Mucosa of descending colon (tissue), 3 donors: ENCODE measurements at regions not wholly inside any gene's neighbourhood (a gene's known extent, or its start where the extent isn't known, plus 50 kb on each side); places are given as distances from the start of the nearest gene placed in this dataset.

Experiments
- ATAC-seq: fragments of 200-7000 bp; cut with Tn5 transposase; one replicate; pipeline ENCODE4 v1.9.1; 2020; ENCODE audit warnings: mild to moderate bottlenecking, moderate library complexity
- DNase-seq, 3 donors: peaks; one replicate each; pipeline ENCODE4 v3.0.0-alpha.2; 2020
- H3K36me3 ChIP-seq: fragments of 200-600 bp; one replicate; pipeline ENCODE4 v1.8.0; 2021; ENCODE audit warnings: low read depth, mild to moderate bottlenecking
- H3K4me1 ChIP-seq: fragments of 200-600 bp; one replicate; pipeline ENCODE4 v1.8.0; 2021; ENCODE audit warnings: low read depth, mild to moderate bottlenecking
- H3K4me3 ChIP-seq: fragments of 200-600 bp; one replicate; pipeline ENCODE4 v1.8.0; 2021; ENCODE audit warnings: mild to moderate bottlenecking
- H3K9me3 ChIP-seq: fragments of 200-600 bp; one replicate; pipeline ENCODE4 v1.8.0; 2021; ENCODE audit warnings: mild to moderate bottlenecking
- intact Hi-C, 2 donors: fragments of 100-400 bp; cut with DNase I in 1 of 2; cut with micrococcal nuclease in 1 of 2; formaldehyde crosslinking; loops; one replicate each; pipeline versions ENCODE4 v1.11.0 to v1.11.1; 2022; cut with DNase I, micrococcal nuclease
- TF ChIP-seq, protein P1 (sequence below): fragments of 200-600 bp; IDR thresholded peaks from one replicate; pipeline ENCODE4 v1.8.0; 2022; ENCODE audit warnings: antibody characterized with exemption, mild to moderate bottlenecking
- donor health status: DM: no; HTN: no; CAD: no; lungs with moderate emphysema.
- donor health status: DM: no; HTN: no; CAD: no.
- donor health status: DM: no; HTN: yes; CAD: no.

GRCh38 chr2:45218297-45218696 is 209.0 kb upstream of the SIX2 start:
- Histone ChIP-seq H3K4me3 (no peak overlapping the region), H3K36me3 (no peaks in the 10 kb centered on the region), H3K9me3 (no peaks in the 10 kb centered on the region), H3K4me1 (no peaks in the 10 kb centered on the region)
- TF ChIP-seq, protein P1, sequence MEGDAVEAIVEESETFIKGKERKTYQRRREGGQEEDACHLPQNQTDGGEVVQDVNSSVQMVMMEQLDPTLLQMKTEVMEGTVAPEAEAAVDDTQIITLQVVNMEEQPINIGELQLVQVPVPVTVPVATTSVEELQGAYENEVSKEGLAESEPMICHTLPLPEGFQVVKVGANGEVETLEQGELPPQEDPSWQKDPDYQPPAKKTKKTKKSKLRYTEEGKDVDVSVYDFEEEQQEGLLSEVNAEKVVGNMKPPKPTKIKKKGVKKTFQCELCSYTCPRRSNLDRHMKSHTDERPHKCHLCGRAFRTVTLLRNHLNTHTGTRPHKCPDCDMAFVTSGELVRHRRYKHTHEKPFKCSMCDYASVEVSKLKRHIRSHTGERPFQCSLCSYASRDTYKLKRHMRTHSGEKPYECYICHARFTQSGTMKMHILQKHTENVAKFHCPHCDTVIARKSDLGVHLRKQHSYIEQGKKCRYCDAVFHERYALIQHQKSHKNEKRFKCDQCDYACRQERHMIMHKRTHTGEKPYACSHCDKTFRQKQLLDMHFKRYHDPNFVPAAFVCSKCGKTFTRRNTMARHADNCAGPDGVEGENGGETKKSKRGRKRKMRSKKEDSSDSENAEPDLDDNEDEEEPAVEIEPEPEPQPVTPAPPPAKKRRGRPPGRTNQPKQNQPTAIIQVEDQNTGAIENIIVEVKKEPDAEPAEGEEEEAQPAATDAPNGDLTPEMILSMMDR = no peak
- intact Hi-C loops = no loop called here
- ATAC-seq = no peak
- no peak for DNase-seq

- intact Hi-C loops = no loop called here
Observed at GRCh38 chr2:45216118-45216517, 206.9 kb upstream of the SIX2 start.

DNA sequence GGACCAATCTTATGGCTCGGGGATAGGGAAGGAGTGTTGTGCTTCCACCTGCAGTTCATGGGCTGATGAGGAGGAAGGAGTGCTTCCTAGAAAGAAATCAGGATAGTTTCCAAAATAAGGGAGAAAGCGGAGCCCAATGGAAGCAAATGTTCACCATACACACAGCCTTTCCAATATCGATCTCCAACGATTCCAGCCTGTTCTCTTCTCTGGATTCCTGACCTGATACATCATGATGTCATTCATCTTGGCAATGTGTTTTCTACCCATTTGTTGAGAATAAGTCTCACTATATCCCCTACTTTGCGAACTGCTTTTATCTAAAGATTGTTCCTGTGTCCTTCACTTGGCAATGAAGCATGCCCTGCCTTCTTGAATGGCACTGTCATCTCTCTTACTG is 205.3 kb upstream of the SIX2 start:
- H3K36me3 ChIP-seq = no peaks in the 10 kb centered on the region
- H3K4me1 ChIP-seq = no peaks in the 10 kb centered on the region
- intact Hi-C loops = no loop called here
- TF ChIP-seq, protein P1 = no peak
- no peaks in the 10 kb centered on the region for H3K9me3 ChIP-seq
- ATAC-seq (no peak), DNase-seq (no peak)
- no peak overlapping the region for H3K4me3 ChIP-seq

More at GRCh38 chr2:45216118-45216517, 206.9 kb upstream of the SIX2 start:
- no peaks in the 10 kb centered on the region for H3K36me3 ChIP-seq
- H3K4me3 ChIP-seq = no peak overlapping the region
- ATAC-seq (no peak), DNase-seq (no peak)
- TF ChIP-seq, protein P1 = no peak
- H3K4me1 ChIP-seq = no peaks in the 10 kb centered on the region
- no peaks in the 10 kb centered on the region for H3K9me3 ChIP-seq

GRCh38 chr2:45212953-45213635 is 203.8 kb upstream of the SIX2 start:
- DNase-seq = no peak
- ATAC-seq = no peak
- TF ChIP-seq, protein P1 = no peak
- no peaks in the 10 kb centered on the region for H3K4me1 ChIP-seq
- H3K4me3 ChIP-seq = no peak overlapping the region
- intact Hi-C loops = no loop called here
- H3K36me3 ChIP-seq = no peaks in the 10 kb centered on the region
- no peaks in the 10 kb centered on the region for H3K9me3 ChIP-seq

DNA sequence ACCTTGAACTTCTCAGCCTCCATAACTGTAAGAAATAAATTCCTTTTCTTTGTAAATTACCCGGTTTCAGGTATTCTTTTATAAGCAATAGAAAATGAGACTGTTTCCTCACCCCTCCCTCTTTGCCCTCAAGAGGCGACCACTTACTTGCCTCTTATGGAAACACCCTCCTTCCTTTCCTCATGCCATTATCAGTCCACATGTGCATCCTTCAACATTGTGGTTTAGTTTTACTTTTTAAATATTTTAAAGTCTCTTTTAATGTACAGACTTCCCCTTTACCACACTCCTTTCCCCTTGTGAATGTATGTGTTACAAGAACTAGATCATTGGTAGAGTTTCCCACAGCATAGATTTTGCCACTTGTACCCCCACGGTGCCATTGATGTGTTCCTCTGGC is 202.4 kb upstream of the SIX2 start:
- Histone ChIP-seq H3K4me1 (no peaks in the 10 kb centered on the region), H3K36me3 (no peaks in the 10 kb centered on the region), H3K4me3 (no peak overlapping the region), H3K9me3 (no peaks in the 10 kb centered on the region)
- no peak for DNase-seq
- ATAC-seq = no peak
- intact Hi-C loops = no loop called here
- TF ChIP-seq, protein P1 = no peak
